SK-N-SH treated with all-trans-retinoic acid at 6 μM for 48 hours (cell line): ENCODE measurements at regions not wholly inside any gene's neighbourhood (a gene's known extent, or its start where the extent isn't known, plus 50 kb on each side); places are given as distances from the start of the nearest gene placed in this dataset.

Experiments
- ATAC-seq: fragments of 200-7000 bp; cut with Tn5 transposase; 3 replicates; pipeline ENCODE4 v1.9.1; 2020; ENCODE audit warnings: mild to moderate bottlenecking, moderate library complexity
- ARNTL ChIP-seq: fragments of 450-650 bp; formaldehyde crosslinking; IDR thresholded peaks from 2 replicates; pipeline ENCODE4 v1.5.0; 2020; ENCODE audit warnings: low read depth, mild to moderate bottlenecking, moderate library complexity, borderline replicate concordance
- BACH2 ChIP-seq: fragments of 250-450 bp; sonication (Bioruptor Pico); IDR thresholded peaks from 2 replicates; pipeline ENCODE4 v1.9.0; 2021; ENCODE audit warnings: mild to moderate bottlenecking, borderline replicate concordance
- CSDC2 ChIP-seq: fragments of 250-450 bp; sonication (Bioruptor Pico); IDR thresholded peaks from 2 replicates; pipeline ENCODE4 v1.5.0; 2020; ENCODE audit warnings: mild to moderate bottlenecking, moderate library complexity
- ESRRG ChIP-seq: fragments of 250-450 bp; sonication (Bioruptor Pico); IDR thresholded peaks from 2 replicates; pipeline ENCODE4 v1.6.1; 2021; ENCODE audit warnings: mild to moderate bottlenecking
- GLIS3 ChIP-seq: fragments of 250-450 bp; sonication (Bioruptor Pico); IDR thresholded peaks from 2 replicates; pipeline ENCODE4 v1.5.0; 2020; ENCODE audit warnings: mild to moderate bottlenecking, moderate library complexity
- ISL1 ChIP-seq: fragments of 250-450 bp; sonication (Bioruptor Pico); IDR thresholded peaks from 2 replicates; pipeline ENCODE4 v2.1.2; 2022; ENCODE audit warnings: mild to moderate bottlenecking, moderate library complexity
- OSR1 ChIP-seq: fragments of 250-450 bp; sonication (Bioruptor Pico); IDR thresholded peaks from 2 replicates; pipeline ENCODE4 v1.8.0; 2022; ENCODE audit warnings: moderate library complexity, mild to moderate bottlenecking, inconsistent platforms
- PPARA ChIP-seq: fragments of 250-450 bp; sonication (Bioruptor Pico); IDR thresholded peaks from 2 replicates; pipeline ENCODE4 v1.5.0; 2020; ENCODE audit warnings: mild to moderate bottlenecking, borderline replicate concordance
- RARB ChIP-seq: fragments of 250-450 bp; sonication (Bioruptor Pico); IDR thresholded peaks from 2 replicates; pipeline ENCODE4 v1.8.0; 2021; ENCODE audit warnings: mild to moderate bottlenecking, moderate library complexity
- SNAI2 ChIP-seq: fragments of 250-450 bp; sonication (Bioruptor Pico); IDR thresholded peaks from 2 replicates; pipeline ENCODE4 v1.5.0; 2020; ENCODE audit warnings: mild to moderate bottlenecking, moderate library complexity
- TOX ChIP-seq: fragments of 250-450 bp; sonication (Bioruptor Pico); IDR thresholded peaks from 2 replicates; pipeline ENCODE4 v1.8.0; 2021; ENCODE audit warnings: mild to moderate bottlenecking, moderate library complexity, borderline replicate concordance
- ZC3H10 ChIP-seq: fragments of 250-450 bp; sonication (Bioruptor Pico); IDR thresholded peaks from 2 replicates; pipeline ENCODE4 v1.5.1; 2021; ENCODE audit warnings: mild to moderate bottlenecking, moderate library complexity
- ZFP30 ChIP-seq: fragments of 450-650 bp; formaldehyde crosslinking; IDR thresholded peaks from 2 replicates; pipeline ENCODE4 v1.5.0; 2022; ENCODE audit warnings: mild to moderate bottlenecking, moderate library complexity
- ZNF565 ChIP-seq: fragments of 450-650 bp; formaldehyde crosslinking; conservative IDR thresholded peaks from 2 replicates; pipeline ENCODE4 v1.5.0; 2020; ENCODE audit warnings: low read depth, mild to moderate bottlenecking, moderate library complexity
- ZNF70 ChIP-seq: fragments of 450-650 bp; formaldehyde crosslinking; IDR thresholded peaks from 2 replicates; pipeline ENCODE4 v1.5.0; 2020; ENCODE audit warnings: mild to moderate bottlenecking, moderate library complexity
- ZNF8 ChIP-seq: fragments of 450-650 bp; formaldehyde crosslinking; IDR thresholded peaks from 2 replicates; pipeline ENCODE4 v1.5.0; 2020; ENCODE audit warnings: mild to moderate bottlenecking, moderate library complexity
- TF ChIP-seq, protein P1 (sequence below): fragments of 250-450 bp; sonication (Bioruptor Pico); IDR thresholded peaks from 2 replicates; pipeline ENCODE4 v1.8.0; 2020; ENCODE audit warnings: mild to moderate bottlenecking, moderate library complexity, borderline replicate concordance
- TF ChIP-seq, protein P2 (sequence below): fragments of 250-450 bp; sonication (Bioruptor Pico); IDR thresholded peaks from 2 replicates; pipeline ENCODE4 v1.5.0; 2020; ENCODE audit warnings: mild to moderate bottlenecking, moderate library complexity
- TF ChIP-seq, protein P3 (sequence below): fragments of 250-450 bp; sonication (Bioruptor Pico); IDR thresholded peaks from 2 replicates; pipeline ENCODE4 v1.5.1; 2020; ENCODE audit warnings: low read depth, mild to moderate bottlenecking, moderate library complexity
- TF ChIP-seq, protein P4 (sequence below): fragments of 250-450 bp; sonication (Bioruptor Pico); IDR thresholded peaks from 2 replicates; pipeline ENCODE4 v1.8.0; 2021; ENCODE audit warnings: low read depth, mild to moderate bottlenecking, moderate library complexity, borderline replicate concordance

DNA sequence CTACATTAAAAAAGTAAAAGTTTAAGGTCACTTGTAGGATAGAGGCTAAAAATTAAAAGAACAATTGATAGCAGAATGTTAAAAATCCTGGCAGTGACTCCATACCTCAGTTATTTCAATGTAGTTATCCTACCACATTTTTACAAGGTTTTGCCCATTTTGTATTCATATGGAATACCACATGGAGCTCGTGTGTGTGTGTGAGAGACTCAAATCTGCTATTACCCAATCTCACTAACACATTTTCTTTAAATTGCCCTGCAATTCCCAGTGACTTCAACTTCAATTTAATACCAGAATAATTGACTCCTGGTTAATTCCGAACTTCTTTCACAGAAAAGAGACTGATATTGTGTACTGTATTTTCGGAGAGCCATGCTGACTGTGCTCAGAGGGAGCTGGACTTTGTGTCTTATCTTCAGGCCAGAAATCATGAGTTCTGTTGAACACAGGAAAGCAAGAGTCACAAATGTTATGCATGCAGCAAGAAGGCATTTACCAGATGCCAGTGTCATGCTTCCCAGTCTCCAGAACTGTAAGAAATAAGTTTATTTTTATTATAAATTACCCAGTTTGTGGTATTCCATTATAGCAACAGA is 529.0 kb upstream of the NECTIN3 start:
- no peak for ATAC-seq
- TF ChIP-seq ZFP30 (CRISPR knock-in tag): no peak
- TF ChIP-seq ISL1 (CRISPR knock-in tag): no peak
- TF ChIP-seq, protein P1, sequence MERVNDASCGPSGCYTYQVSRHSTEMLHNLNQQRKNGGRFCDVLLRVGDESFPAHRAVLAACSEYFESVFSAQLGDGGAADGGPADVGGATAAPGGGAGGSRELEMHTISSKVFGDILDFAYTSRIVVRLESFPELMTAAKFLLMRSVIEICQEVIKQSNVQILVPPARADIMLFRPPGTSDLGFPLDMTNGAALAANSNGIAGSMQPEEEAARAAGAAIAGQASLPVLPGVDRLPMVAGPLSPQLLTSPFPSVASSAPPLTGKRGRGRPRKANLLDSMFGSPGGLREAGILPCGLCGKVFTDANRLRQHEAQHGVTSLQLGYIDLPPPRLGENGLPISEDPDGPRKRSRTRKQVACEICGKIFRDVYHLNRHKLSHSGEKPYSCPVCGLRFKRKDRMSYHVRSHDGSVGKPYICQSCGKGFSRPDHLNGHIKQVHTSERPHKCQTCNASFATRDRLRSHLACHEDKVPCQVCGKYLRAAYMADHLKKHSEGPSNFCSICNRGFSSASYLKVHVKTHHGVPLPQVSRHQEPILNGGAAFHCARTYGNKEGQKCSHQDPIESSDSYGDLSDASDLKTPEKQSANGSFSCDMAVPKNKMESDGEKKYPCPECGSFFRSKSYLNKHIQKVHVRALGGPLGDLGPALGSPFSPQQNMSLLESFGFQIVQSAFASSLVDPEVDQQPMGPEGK (CRISPR knock-in tag): no peak
- TF ChIP-seq, protein P2, sequence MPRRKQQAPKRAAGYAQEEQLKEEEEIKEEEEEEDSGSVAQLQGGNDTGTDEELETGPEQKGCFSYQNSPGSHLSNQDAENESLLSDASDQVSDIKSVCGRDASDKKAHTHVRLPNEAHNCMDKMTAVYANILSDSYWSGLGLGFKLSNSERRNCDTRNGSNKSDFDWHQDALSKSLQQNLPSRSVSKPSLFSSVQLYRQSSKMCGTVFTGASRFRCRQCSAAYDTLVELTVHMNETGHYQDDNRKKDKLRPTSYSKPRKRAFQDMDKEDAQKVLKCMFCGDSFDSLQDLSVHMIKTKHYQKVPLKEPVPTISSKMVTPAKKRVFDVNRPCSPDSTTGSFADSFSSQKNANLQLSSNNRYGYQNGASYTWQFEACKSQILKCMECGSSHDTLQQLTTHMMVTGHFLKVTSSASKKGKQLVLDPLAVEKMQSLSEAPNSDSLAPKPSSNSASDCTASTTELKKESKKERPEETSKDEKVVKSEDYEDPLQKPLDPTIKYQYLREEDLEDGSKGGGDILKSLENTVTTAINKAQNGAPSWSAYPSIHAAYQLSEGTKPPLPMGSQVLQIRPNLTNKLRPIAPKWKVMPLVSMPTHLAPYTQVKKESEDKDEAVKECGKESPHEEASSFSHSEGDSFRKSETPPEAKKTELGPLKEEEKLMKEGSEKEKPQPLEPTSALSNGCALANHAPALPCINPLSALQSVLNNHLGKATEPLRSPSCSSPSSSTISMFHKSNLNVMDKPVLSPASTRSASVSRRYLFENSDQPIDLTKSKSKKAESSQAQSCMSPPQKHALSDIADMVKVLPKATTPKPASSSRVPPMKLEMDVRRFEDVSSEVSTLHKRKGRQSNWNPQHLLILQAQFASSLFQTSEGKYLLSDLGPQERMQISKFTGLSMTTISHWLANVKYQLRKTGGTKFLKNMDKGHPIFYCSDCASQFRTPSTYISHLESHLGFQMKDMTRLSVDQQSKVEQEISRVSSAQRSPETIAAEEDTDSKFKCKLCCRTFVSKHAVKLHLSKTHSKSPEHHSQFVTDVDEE (CRISPR knock-in tag): no peak
- TF ChIP-seq CSDC2: no peak
- TF ChIP-seq, protein P3, sequence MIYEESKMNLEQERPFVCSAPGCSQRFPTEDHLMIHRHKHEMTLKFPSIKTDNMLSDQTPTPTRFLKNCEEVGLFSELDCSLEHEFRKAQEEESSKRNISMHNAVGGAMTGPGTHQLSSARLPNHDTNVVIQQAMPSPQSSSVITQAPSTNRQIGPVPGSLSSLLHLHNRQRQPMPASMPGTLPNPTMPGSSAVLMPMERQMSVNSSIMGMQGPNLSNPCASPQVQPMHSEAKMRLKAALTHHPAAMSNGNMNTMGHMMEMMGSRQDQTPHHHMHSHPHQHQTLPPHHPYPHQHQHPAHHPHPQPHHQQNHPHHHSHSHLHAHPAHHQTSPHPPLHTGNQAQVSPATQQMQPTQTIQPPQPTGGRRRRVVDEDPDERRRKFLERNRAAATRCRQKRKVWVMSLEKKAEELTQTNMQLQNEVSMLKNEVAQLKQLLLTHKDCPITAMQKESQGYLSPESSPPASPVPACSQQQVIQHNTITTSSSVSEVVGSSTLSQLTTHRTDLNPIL: no peak
- TF ChIP-seq TOX: no peak
- TF ChIP-seq ARNTL: no peak
- no peak for TF ChIP-seq ESRRG
- no peak for TF ChIP-seq ZNF70 (CRISPR knock-in tag)
- TF ChIP-seq SNAI2: no peak
- TF ChIP-seq, protein P4, sequence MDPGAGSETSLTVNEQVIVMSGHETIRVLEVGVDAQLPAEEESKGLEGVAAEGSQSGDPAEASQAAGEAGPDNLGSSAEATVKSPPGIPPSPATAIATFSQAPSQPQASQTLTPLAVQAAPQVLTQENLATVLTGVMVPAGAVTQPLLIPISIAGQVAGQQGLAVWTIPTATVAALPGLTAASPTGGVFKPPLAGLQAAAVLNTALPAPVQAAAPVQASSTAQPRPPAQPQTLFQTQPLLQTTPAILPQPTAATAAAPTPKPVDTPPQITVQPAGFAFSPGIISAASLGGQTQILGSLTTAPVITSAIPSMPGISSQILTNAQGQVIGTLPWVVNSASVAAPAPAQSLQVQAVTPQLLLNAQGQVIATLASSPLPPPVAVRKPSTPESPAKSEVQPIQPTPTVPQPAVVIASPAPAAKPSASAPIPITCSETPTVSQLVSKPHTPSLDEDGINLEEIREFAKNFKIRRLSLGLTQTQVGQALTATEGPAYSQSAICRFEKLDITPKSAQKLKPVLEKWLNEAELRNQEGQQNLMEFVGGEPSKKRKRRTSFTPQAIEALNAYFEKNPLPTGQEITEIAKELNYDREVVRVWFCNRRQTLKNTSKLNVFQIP (CRISPR knock-in tag): no peak
- TF ChIP-seq OSR1 (CRISPR knock-in tag): no peak
- no peak for TF ChIP-seq ZC3H10

DNA sequence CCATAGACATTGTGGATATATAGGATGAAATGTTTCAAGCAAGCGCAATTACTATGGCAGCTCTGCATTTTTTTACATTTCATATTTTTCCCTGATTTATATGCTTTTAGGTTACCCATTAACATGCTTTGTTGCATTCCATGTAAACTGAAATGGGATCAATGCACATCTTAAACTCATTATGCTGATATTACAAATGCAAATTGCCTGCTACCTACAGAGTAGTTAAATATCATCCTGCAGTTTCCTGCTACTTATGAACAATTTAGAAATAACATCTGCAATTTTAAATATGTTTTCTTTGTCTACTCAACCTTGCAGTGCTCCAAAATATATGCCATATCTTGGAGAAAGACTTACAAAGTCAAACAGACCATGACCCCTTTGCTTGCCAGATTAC is 526.9 kb upstream of the NECTIN3 start:
- ATAC-seq: no peak
- TF ChIP-seq ZNF8 (no peak), BACH2 (CRISPR knock-in tag) (no peak), RARB (CRISPR knock-in tag) (no peak), ZNF70 (CRISPR knock-in tag) (no peak), ZNF565 (CRISPR knock-in tag) (no peak), ZFP30 (CRISPR knock-in tag) (no peak), ZC3H10 (no peak), OSR1 (CRISPR knock-in tag) (no peak), TOX (no peak)

DNA sequence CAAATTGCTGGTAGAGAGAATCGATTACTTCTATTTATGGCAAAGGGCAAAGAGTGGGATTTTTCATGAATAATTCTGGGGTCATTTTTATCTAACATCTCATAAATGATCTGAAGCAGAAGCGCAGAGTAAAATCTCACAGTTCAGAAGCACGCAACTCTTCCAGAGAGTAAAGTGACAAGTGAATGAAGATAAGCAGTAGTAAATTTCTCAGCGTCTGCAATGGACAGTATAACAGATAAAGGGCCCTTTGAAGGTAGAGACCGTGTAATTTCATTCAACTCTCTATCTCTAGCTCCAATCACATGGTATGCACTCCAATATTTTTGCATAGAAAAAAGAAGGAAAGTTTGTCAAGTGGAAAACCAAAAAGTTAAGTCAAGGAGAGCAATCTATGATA is 521.1 kb upstream of the NECTIN3 start:
- no peak for TF ChIP-seq PPARA (CRISPR knock-in tag)
- no peak for TF ChIP-seq ZNF8
- TF ChIP-seq ARNTL: no peak
- TF ChIP-seq OSR1 (CRISPR knock-in tag): no peak
- no peak for TF ChIP-seq CSDC2
- TF ChIP-seq ZC3H10: no peak
- no peak for ATAC-seq

DNA sequence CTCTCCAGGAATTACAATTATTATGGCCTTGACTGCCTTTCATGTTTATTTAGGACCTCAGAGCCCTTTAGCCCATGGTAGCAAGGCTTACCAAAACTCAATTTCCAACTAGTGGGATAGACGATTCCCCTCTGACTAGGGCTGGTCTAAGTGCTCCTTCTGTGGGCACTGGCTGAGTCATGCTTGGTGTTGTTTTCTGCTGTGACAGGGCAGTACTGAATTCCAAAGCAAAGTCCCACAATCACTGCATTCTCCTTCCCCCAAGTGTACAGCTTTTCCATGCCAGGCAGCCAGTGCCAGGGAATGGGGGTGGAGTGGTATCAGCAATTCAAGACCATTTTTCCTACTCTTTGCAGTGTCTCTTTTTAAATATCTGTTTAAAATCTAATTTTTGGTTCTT is 509.0 kb upstream of the NECTIN3 start:
- ATAC-seq: no peak
- no peak for TF ChIP-seq GLIS3
- TF ChIP-seq, protein P1 (CRISPR knock-in tag): no peak
- TF ChIP-seq, protein P3: no peak
- no peak for TF ChIP-seq ZNF8
